Nucleus accumbens (tissue), 56 donors: ENCODE measurements at regions not wholly inside any gene's neighbourhood (a gene's known extent, or its start where the extent isn't known, plus 50 kb on each side); places are given as distances from the start of the nearest gene placed in this dataset.

Source experiments
- DNase-seq, 56 donors: peaks; one replicate each; lab custom pipeline; 2025; lab: John Stamatoyannopoulos, UW

DNA sequence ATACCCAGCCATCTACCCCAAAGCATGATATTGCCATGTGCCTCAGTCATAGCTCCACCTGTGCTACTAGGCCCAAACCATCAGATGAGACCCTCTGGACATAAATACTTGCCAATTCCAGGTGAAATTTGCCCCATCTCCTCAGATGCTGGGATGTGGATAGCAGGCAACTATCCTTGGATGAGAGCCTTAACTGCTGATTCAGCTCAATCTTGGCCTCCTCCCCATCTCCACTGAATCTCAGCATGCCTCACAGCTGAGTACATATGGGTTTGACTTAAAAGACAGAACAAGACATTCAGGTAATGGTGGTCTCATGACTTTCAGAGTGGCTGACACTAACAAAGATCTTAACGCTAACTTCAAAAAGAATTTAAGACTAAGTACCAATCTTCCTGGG lies 50.8 kb upstream of the KLHL13 start:
- no peak for DNase-seq

DNA sequence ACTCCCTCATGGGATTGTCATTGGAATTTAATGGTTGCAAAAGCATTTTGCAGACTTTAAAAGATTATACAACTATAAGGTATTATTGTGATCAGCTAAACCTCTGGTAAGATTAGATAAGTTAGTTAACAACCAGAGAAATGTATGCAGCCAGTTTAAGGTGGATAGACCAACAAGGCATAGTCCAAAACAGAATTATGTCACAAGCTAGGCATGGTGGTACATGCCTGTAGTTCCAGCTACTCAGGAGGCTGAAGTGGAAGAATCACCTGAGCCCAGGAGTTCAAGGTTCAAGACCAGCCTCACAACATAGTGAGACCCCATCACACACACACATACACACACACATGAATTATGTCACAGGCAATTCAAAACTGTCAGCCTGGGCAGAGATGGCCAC lies 54.7 kb upstream of the KLHL13 start:
- no peak for DNase-seq

GRCh38 chrX:118174516-118175098 lies 58.0 kb upstream of the KLHL13 start:
- no peak for DNase-seq

GRCh38 chrX:118177708-118178107 lies 61.1 kb upstream of the KLHL13 start:
- DNase-seq = no peak

GRCh38 chrX:118178450-118178849 lies 61.8 kb upstream of the KLHL13 start:
- DNase-seq = no peak

DNA sequence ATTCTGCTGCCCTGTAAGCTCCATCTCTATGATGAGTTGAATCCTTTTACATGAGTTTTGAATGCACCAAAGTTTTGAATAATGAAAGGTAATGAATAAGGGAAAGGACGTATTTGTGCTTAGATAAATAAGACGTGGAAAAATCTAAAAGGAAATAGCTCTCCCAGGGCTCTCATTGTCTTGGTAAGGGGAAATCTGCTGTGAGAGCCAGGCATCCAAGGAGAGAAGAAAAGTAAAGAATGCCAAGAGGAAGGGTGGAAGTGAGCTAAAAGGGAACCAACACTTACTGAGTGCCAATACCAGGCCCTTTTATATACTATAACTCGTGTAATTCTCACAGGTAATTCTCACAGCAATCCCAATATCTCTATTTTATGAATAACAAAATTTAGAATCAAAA lies 62.6 kb upstream of the KLHL13 start:
- DNase-seq = no peak

GRCh38 chrX:118179718-118180117 lies 63.1 kb upstream of the KLHL13 start:
- DNase-seq = no peak

DNA sequence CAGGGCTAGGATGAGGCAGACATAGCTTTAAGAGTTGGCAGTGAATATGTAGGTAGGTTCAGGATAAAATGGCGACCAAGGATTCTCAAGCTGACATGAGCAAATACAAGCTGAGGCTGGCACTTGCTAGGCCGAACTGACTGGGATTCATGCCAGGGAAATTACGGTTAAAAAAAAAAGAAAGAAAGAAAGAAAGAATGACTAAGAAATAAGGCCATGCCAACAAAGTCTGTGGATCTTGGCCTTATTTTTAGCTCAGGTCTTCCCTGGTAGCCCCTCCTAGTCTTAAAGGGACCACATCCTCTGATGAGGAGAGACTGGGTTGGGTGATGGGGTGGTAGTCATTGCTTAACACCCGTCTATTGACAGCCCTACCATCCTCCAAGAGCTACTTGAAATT lies 64.4 kb upstream of the KLHL13 start:
- no peak for DNase-seq

- no peak for DNase-seq
These were observed 65.4 kb upstream of the KLHL13 start for GRCh38 chrX:118182025-118182424.

GRCh38 chrX:118182681-118183080 lies 66.1 kb upstream of the KLHL13 start:
- no peak for DNase-seq

DNA sequence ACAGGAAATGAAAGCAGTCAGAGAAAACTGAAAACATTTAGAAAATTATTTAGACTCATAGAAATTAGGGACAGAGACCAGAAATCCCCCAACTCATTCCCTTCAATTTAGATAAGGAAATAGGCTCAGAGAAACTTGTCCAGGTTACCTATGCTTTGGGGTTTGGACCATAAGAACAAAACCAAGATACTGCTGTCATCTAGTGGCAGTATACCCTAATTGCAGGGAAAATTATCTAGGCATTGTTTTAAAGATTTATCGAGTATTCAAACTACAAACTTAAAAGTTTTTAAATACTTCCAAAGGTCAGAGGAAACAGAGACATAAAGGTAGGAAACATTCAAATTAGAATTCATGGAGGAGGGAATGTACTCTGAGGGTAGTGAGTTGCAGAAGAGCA lies 67.0 kb upstream of the KLHL13 start:
- DNase-seq = no peak

DNA sequence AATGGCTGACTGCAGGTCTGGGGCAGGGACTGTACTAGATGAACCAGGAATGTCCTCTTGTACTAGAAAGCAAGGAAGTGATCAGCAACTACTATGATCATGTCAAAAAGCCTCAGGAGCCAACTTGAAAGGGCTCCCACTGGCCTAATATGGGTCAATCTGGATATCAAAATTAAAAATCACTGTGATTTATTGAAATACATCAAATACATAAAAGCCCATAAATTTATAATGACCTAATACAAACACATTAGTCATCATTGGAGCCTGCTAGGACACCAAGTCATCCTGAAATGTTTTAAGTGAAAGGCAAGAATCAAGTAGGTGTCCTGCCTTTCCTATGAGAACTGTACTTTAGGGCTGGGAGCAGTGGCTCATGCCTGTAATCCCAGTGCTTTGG lies 70.5 kb upstream of the KLHL13 start:
- DNase-seq = no peak

DNA sequence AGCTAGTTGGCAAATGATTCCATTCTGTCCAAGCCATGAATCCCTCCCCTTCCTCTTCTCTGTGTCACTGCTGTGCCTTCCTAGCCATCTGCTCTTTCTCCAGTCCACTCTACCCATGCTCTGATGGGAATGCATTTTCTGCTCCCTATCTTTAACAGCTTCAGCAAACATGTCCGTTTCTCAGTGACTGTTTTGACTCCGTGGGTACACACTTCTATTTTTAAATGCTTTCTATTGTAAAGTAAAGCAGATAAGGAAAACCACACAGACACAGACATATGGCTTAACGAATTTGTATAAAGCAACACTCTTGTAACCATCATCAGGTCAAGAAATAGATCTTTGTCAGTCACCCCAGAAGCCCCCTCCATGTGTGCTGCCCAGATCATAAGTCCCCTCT lies 72.4 kb upstream of the KLHL13 start:
- no peak for DNase-seq

DNA sequence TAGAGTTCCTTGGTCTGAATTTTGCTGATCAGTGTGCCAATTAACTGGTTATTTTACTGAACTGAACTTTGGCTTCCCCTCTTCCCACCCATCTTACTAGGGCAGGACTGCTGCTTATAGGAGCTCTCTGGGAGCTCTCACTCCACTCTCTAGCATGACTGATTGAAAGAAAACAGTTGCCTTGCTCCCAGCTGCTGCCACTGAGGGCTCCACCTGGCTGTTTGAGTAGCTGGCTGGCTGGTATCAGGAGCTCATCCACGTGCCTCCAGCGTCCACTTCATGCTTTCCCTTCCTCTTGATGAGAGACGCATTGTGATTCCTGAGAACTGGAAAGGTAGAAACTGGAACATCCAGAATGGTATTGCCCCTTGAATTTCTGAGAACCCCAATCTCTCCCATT lies 73.0 kb upstream of the KLHL13 start:
- no peak for DNase-seq

GRCh38 chrX:118197730-118198129 lies 81.1 kb upstream of the KLHL13 start:
- DNase-seq = no peak

GRCh38 chrX:118198577-118198976 lies 82.0 kb upstream of the KLHL13 start:
- DNase-seq = no peak

- DNase-seq = no peak
These were observed 83.4 kb upstream of the KLHL13 start for GRCh38 chrX:118199997-118200396.

GRCh38 chrX:118205421-118206395 lies 89.1 kb upstream of the KLHL13 start:
- no peak for DNase-seq

DNA sequence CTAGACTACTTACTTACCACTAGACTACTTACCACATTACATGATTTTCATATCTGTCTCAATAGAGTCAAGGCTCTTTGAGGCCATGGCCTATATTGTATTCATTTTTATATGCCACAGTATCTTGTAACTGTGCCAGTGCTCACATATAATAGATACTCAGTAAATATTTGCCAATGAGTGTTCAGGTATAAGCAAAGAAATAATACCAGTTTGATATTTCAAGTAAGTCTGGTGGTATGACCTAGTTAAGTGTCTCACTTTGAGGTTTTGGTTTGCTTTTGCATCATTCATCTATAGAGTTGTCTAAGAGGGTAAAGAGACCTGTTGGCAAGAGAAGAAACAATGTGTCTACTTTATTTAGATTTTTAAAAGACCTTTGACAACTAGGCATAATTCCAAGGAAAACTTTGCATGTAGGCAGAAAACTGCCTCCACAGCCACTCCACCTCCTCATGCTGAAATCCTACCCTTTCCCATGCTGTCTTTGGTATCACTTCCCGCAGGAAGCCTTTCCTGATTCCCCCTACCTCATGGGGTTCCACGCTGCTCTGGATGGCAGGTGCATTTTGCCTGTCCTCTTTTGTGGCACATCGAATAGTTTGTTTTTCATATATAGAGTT lies 91.3 kb upstream of the KLHL13 start:
- no peak for DNase-seq

- no peak for DNase-seq
These were observed 91.9 kb upstream of the KLHL13 start for GRCh38 chrX:118208481-118208880.

- no peak for DNase-seq
These were observed 95.5 kb upstream of the KLHL13 start for GRCh38 chrX:118211891-118212816.
